Retinal pigment epithelial cell (primary cell): ENCODE measurements at regions not wholly inside any gene's neighbourhood (a gene's known extent, or its start where the extent isn't known, plus 50 kb on each side); places are given as distances from the start of the nearest gene placed in this dataset.

Experiments
- DNase-seq: peaks from one replicate; pipeline ENCODE4 v3.0.0-alpha.2; 2010; ENCODE audit warnings: low read depth
- H3K4me3 ChIP-seq: 2 replicates; pipeline ENCODE4 v1.5.1; 2011; ENCODE audit warnings: mild to moderate bottlenecking, low read length, control low read depth, moderate library complexity
- TF ChIP-seq, protein P1 (sequence below): conservative IDR thresholded peaks from 2 replicates; pipeline ENCODE4 v1.5.1; 2011; ENCODE audit warnings: low read depth, low read length, control low read depth, inconsistent platforms

DNA sequence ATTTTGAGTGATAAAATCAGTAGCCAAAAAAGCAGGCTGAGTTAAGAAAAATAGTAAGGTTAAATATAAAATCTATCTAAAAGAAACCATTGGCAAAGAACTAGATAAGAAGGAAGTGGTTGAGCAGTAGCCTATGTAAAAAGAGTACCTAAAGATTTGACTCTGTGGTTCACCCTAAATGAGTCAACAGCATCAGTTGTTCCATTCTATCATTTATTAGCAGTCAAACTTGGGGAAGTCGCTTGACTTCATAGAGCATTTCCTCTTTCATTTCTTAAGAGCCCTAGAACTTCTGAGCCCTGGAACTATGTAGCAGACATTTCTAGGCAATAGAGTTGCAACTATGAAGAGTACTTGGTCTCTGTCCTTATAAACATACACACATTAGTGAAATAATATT is 381.7 kb downstream of the NUP35 start:
- TF ChIP-seq, protein P1, sequence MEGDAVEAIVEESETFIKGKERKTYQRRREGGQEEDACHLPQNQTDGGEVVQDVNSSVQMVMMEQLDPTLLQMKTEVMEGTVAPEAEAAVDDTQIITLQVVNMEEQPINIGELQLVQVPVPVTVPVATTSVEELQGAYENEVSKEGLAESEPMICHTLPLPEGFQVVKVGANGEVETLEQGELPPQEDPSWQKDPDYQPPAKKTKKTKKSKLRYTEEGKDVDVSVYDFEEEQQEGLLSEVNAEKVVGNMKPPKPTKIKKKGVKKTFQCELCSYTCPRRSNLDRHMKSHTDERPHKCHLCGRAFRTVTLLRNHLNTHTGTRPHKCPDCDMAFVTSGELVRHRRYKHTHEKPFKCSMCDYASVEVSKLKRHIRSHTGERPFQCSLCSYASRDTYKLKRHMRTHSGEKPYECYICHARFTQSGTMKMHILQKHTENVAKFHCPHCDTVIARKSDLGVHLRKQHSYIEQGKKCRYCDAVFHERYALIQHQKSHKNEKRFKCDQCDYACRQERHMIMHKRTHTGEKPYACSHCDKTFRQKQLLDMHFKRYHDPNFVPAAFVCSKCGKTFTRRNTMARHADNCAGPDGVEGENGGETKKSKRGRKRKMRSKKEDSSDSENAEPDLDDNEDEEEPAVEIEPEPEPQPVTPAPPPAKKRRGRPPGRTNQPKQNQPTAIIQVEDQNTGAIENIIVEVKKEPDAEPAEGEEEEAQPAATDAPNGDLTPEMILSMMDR, result no peak
- no peak for DNase-seq
- no peak overlapping the region for H3K4me3 ChIP-seq

DNA sequence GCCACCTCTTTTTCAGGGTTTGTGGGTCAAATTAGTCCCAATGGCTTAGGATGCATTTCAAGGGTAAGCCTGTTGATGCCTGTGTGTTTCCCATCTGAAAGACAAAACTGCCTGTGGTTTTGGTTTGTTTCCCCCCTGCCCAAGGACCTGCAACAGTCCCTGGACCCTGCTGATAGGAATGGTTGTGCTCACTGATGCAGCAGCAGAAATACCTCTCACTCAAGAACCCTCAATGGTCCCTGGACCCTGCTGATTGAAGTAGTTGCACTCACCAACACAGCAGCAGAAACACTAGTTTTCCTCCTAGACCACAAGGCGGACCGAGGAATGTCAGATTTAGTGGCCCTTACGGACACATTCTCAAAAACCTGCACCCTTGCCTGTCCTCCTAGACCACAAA is 386.9 kb downstream of the NUP35 start:
- no peak overlapping the region for H3K4me3 ChIP-seq

GRCh38 chr2:183519371-183520056 is 395.3 kb downstream of the NUP35 start:
- TF ChIP-seq, protein P1, result no peak
- no peak for DNase-seq
- H3K4me3 ChIP-seq, result no peak overlapping the region

More for the DNA sequence above, 386.9 kb downstream of the NUP35 start:
- TF ChIP-seq, protein P1, result no peak
- no peak for DNase-seq

- no peak for DNase-seq
- H3K4me3 ChIP-seq, result no peak overlapping the region
- TF ChIP-seq, protein P1, result no peak
Measured at GRCh38 chr2:183521911-183522310, 397.7 kb downstream of the NUP35 start.

- TF ChIP-seq, protein P1, result no peak
- no peak for DNase-seq
- no peak overlapping the region for H3K4me3 ChIP-seq
Measured at GRCh38 chr2:183522489-183523266, 398.4 kb downstream of the NUP35 start.

GRCh38 chr2:183530333-183530901 is 406.2 kb downstream of the NUP35 start:
- TF ChIP-seq, protein P1, result no peak
- no peak for DNase-seq

GRCh38 chr2:183532514-183532913 is 408.3 kb downstream of the NUP35 start:
- DNase-seq, result no peak
- H3K4me3 ChIP-seq, result no peak overlapping the region
- TF ChIP-seq, protein P1, result no peak

More at GRCh38 chr2:183530333-183530901, 406.2 kb downstream of the NUP35 start:
- no peak overlapping the region for H3K4me3 ChIP-seq
